Subcutaneous abdominal adipose tissue (tissue), 5 donors: ENCODE measurements at regions not wholly inside any gene's neighbourhood (a gene's known extent, or its start where the extent isn't known, plus 50 kb on each side); places are given as distances from the start of the nearest gene placed in this dataset.
"Not testable (repeated sequence)": the region's sequence is repeated elsewhere in the genome, so short reads cannot be mapped to it uniquely, and the experiment has no call there.

Source experiments
- H3K27ac ChIP-seq: one replicate; pipeline ENCODE4 v1.7.0; 2013; ENCODE audit warnings: low read depth, mild to moderate bottlenecking, inconsistent platforms, low read length, moderate library complexity
- H3K27me3 ChIP-seq, 5 donors: one replicate each; pipeline ENCODE4 v1.7.0; 2013; ENCODE audit warnings: low read length in 5 of 5, inconsistent platforms in 1 of 5; ENCODE audit not compliant: control insufficient read depth in 5 of 5, insufficient read depth in 4 of 5
- H3K36me3 ChIP-seq, 5 donors: one replicate each; pipeline ENCODE4 v1.7.0; 2013; ENCODE audit warnings: low read length in 5 of 5; ENCODE audit not compliant: control insufficient read depth in 5 of 5, insufficient read depth in 5 of 5
- H3K4me1 ChIP-seq, 5 donors: one replicate each; pipeline ENCODE4 v1.7.0; 2013; ENCODE audit warnings: low read length in 5 of 5, mild to moderate bottlenecking in 3 of 5, moderate library complexity in 1 of 5; ENCODE audit not compliant: control insufficient read depth in 5 of 5, insufficient read depth in 5 of 5
- H3K4me3 ChIP-seq, 5 donors: one replicate each; pipeline ENCODE4 v1.7.0; 2013; ENCODE audit warnings: low read length in 5 of 5, low read depth in 1 of 5
- H3K9ac ChIP-seq, 5 donors: one replicate each; pipeline ENCODE4 v1.7.0; 2013; ENCODE audit warnings: low read length in 5 of 5, mild to moderate bottlenecking in 4 of 5, moderate library complexity in 3 of 5
- H3K9me3 ChIP-seq, 5 donors: one replicate each; pipeline ENCODE4 v1.7.0; 2013; ENCODE audit warnings: low read length in 5 of 5; ENCODE audit not compliant: control insufficient read depth in 5 of 5
- donor health status: healthy.
- donor health status: healthy.
- donor health status: healthy.
- donor health status: healthy.
- donor health status: healthy.

DNA sequence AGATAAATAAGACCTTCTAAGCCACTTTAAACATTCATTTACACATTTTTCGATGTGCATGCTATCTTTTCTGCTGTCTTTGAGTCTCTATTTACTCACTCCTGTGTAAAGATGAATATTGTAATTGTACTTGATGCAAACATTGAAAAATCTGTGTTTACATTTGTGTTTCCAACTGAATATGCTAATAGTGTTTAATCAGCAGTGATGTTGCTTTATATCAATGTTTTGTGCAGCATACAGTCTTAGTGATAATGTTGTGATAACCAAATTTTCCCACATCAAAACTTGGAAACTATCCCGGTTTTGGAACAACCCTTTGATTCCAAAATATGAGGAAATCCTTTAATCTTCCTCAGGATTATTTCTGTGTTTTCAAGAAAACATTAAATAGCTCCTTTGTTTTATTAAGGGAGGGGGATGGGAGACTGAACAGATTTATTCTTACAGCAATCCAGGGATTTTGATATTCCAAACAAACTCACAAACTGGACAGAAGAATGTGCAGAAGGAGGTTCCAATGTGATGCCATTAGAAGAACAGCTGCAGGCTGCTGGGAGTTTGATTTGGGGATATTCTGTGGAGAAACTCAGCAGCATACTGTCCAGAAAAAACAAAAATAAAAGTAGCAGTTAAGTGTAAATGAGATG, 248.0 kb downstream of the S1PR1 start:
- no peaks in the 10 kb centered on the region for H3K4me1 ChIP-seq
- no peaks in the 10 kb centered on the region for H3K9me3 ChIP-seq
- no peak overlapping the region for H3K4me3 ChIP-seq
- no peaks in the 10 kb centered on the region for H3K27me3 ChIP-seq
- no peak overlapping the region for H3K27ac ChIP-seq
- H3K9ac ChIP-seq: no peak overlapping the region
- no peaks in the 10 kb centered on the region for H3K36me3 ChIP-seq

DNA sequence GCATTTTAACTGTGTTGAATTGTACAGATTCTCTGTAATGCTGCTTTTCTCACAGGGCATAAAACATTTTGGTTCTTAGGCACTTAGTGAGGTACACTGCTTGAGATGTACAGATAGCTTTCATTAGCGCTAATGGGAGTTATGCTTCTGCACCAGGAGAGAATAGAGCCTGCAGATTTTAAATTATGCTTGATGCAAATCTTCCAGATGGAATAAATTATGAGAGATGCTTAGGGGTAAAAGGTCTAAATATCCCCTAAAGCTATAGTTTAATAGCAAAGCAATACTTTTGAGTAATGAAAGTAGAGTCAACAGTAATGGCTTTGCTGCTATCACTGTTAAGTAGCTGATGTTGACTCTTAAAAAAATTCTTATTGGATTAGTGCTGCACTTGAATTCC, 248.9 kb downstream of the S1PR1 start:
- no peak overlapping the region for H3K27ac ChIP-seq
- H3K9me3 ChIP-seq: peaks cover 0 to 3% (median 0%) of the 10 kb centered on the region in 5 donors
- no peaks in the 10 kb centered on the region for H3K4me1 ChIP-seq
- H3K27me3 ChIP-seq: no peaks in the 10 kb centered on the region
- H3K9ac ChIP-seq: no peak overlapping the region
- H3K4me3 ChIP-seq: no peak overlapping the region
- no peaks in the 10 kb centered on the region for H3K36me3 ChIP-seq

DNA sequence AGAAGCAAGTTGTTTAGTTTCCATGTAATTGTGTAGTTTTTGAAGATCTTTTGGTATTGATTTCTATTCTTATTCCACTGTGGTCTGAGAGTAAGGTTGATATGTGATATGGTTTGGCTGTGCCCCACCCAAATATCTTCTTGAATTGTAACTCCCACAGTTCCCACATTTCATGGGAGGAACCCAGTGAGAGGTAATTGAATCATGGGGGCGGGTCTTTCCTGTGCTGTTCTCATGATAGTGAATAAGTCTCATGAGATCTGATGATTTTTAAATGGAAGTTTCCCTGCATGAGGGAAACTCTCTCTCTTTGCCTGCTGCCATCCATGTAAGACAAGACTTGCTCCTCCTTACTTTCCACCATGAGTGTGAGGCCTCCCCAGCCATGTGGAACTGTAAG, 255.3 kb downstream of the S1PR1 start:
- not testable (repeated sequence) for H3K27me3 ChIP-seq, H3K4me3 ChIP-seq, H3K27ac ChIP-seq, H3K4me1 ChIP-seq, H3K9ac ChIP-seq, H3K9me3 ChIP-seq, H3K36me3 ChIP-seq

DNA sequence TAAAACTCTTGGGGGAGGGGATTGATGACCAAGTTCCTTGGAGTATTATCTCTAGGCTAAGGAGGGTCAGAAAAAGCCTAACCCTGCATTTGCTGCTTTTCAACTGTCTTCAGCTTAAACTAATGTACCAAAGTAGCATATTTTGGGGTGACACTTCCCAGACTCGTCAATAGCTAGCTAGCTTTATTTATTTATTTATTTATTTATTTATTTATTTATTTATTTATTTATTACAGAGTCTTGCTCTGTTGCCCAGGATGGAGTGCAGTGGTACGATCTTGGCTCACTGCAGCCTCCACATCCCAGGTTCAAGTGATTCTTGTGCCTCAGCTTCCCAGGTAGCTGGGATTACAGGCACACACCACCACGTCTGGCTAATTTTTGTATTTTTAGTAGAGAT, 257.1 kb downstream of the S1PR1 start:
- H3K4me3 ChIP-seq, H3K36me3 ChIP-seq, H3K27ac ChIP-seq, H3K27me3 ChIP-seq, H3K9me3 ChIP-seq, H3K4me1 ChIP-seq, H3K9ac ChIP-seq: not testable (repeated sequence)

DNA sequence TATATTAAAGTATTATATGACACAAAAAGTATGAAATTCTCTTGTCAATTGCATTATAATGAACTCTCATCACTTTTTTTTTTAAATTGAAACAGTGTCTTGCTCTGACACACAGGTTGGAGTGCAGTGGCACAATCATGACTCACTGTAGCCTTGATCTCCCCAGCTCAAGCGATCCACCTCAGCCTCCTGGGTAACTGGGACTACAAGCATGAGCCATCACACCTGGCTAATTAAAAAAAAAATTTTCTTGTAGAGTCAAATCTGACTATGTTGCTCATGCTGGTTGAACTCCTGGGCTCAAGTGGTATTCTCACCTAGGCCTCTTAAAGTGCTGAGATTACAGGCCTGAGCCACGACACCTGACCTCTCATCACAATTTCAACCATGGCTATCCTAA, 259.3 kb downstream of the S1PR1 start:
- no peak overlapping the region for H3K9ac ChIP-seq
- H3K4me3 ChIP-seq: no peak overlapping the region
- H3K27me3 ChIP-seq: no peaks in the 10 kb centered on the region
- no peak overlapping the region for H3K27ac ChIP-seq
- H3K4me1 ChIP-seq: no peaks in the 10 kb centered on the region
- no peaks in the 10 kb centered on the region for H3K36me3 ChIP-seq
- no peaks in the 10 kb centered on the region for H3K9me3 ChIP-seq

DNA sequence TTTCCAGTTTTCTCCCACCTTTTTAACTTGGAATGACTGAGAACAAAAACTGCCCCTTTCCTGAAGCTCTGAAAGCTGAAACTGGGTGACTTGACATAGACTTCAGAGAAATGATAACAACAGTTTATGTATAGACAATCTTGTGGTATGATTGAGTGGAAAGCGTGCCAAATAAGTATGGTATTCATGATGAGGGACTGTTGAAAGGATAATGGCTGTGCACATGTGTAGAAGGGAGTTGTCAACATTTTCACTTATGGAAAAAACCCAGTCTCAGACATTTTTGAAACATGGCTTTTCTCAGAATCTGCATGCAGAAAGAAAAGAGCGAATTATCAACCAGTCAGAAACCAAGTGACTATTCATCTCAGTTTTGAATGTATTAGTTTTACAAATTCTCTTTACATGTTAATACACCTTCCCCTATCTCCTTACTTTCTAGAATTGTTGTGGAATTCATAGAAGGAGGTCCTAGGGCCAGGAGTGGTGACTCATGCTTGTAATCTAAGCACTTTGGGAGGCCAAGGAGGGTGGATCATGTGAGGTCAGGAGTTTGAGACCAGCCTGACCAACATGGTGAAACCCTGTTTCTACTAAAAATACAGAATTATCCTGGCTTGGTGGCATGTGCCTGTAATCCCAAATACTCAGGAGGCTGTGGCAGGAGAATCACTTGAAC, 261.2 kb downstream of the S1PR1 start:
- H3K4me3 ChIP-seq: no peak overlapping the region
- H3K27me3 ChIP-seq: no peaks in the 10 kb centered on the region
- no peaks in the 10 kb centered on the region for H3K4me1 ChIP-seq
- no peaks in the 10 kb centered on the region for H3K9me3 ChIP-seq
- no peak overlapping the region for H3K9ac ChIP-seq
- no peaks in the 10 kb centered on the region for H3K36me3 ChIP-seq
- no peak overlapping the region for H3K27ac ChIP-seq

DNA sequence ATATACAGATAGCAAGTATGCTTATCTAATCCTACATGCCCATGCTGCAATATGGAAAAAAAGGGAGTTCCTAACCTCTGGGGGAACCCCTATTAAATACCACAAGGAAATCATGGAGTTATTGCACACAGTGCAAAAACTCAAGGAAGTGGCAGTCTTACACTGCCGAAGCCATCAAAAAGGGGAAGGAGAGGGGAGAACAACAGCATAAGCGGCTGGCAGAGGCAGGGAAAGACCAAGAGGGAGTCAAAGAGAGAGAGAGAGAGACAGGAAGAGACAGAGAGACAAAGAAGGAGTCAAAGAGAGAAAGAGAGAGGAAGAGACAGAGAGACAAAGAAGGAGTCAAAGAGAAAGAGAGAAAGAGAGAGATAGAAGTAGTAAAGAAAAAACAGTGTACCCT, 267.3 kb downstream of the S1PR1 start:
- not testable (repeated sequence) for H3K27me3 ChIP-seq, H3K4me3 ChIP-seq, H3K36me3 ChIP-seq, H3K9me3 ChIP-seq, H3K9ac ChIP-seq, H3K27ac ChIP-seq, H3K4me1 ChIP-seq

DNA sequence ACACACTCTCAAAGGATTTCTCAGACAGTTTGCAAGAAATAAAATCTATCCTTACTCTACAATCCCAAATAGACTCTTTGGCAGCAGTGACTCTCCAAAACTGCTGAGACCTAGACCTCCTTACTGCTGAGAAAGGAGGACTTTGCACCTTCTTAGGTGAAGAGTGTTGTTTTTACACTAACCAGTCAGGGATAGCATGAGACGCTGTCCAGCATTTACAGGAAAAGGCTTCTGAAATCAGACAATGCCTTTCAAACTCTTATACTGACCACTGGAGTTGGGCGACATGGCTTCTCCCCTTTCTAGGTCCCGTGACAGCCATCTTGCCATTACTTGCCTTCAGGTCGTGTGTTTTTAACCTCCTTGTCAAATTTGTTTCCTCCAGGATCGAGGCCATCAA, 268.4 kb downstream of the S1PR1 start:
- H3K27ac ChIP-seq, H3K9me3 ChIP-seq, H3K9ac ChIP-seq, H3K36me3 ChIP-seq, H3K4me1 ChIP-seq, H3K4me3 ChIP-seq, H3K27me3 ChIP-seq: not testable (repeated sequence)

DNA sequence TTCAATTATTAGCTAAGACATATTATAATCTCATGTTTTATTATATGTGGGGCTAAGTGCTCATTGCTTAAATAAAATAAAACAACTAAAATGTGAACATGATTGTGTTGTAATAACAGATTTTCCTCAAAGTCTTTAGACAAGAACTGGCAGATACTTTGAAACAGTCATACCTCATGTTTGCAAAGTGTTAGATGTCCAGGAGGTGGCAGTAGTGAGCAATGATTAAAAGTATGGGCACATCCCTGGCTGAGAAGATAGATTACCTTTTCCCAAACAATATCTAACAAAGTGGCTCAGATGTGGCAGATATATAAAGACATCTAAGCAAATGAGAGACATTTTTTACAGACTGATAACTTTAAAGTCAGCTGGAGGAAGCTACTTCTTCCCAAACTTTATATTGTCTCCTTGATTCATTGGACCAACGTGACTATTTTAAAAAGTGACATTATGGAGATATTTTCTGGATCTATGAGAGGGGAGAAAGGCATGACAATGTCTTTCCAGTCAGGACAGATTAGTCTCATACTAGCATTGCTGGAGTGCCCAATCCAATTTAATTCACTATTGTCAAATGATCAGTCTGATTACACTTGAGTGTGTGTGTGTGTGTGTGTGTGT, 269.8 kb downstream of the S1PR1 start:
- no peaks in the 10 kb centered on the region for H3K9me3 ChIP-seq
- H3K27ac ChIP-seq: no peak overlapping the region
- no peaks in the 10 kb centered on the region for H3K36me3 ChIP-seq
- H3K4me1 ChIP-seq: no peaks in the 10 kb centered on the region
- H3K9ac ChIP-seq: no peak overlapping the region
- no peaks in the 10 kb centered on the region for H3K27me3 ChIP-seq
- H3K4me3 ChIP-seq: no peak overlapping the region

DNA sequence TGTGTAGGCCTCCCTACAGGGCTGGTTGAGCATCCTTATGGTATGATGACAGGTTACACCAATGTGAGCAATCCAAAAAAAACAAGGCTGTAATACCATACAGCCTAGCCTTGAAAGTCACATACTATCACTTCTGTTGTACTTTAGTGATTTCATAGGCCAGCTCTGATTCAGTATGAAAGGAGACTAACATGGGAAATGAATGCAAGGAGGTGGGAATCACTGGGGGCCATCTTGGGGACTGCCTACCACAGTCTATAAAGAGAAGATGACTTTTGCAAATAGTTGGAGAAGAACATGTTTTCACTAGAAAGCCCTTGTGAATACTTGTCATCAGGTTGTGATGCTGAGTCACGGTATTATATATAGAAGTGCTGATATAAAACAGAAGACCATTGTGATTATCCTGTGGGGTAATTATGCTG, 270.7 kb downstream of the S1PR1 start:
- Histone ChIP-seq H3K4me1 (no peaks in the 10 kb centered on the region), H3K9ac (no peak overlapping the region), H3K36me3 (no peaks in the 10 kb centered on the region), H3K27ac (no peak overlapping the region), H3K9me3 (no peaks in the 10 kb centered on the region), H3K4me3 (no peak overlapping the region), H3K27me3 (no peaks in the 10 kb centered on the region)
